ENCODE measurements at regions not wholly inside any gene's neighbourhood (a gene's known extent, or its start where the extent isn't known, plus 50 kb on each side); places are given as distances from the start of the nearest gene placed in this dataset.

DNA sequence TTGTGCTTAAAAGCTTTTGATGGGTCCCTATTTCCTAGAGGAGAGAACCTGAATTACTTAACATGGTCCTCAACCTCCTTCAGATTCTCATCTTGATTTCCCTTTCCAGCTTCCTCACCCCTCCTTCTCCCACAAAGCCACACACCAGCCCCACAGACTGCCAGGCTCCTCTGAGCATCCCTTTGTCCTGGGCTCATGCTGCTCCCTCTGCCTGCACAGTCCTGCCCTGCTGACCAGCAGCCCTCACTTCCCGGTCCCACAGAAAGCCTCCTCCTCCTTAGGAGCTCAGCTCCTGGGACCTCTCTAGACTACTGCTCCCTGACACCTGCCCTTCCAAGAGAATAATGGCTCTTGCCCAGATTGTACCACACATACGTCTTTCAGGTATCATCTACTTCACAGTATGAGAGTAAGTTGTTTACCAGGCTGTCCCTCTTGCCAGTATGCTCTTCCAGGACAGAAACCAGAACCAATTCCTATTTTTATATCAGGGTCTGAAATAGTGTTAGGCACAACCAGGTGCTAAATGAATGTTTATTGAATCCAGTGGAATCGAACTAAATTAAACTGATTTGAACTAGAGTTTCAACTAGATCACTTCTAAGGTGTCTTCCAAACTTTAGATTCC is 373.4 kb downstream of the LMX1A start:
- DNase-seq = peak; percentile 5
- Mint-ChIP-seq H3K36me3 (ENCODE audit: low read depth) (no peaks in the 10 kb centered on the region), H3K4me3 (no peak overlapping the region), H3K9me3 (no peaks in the 10 kb centered on the region), H3K27me3 (ENCODE audit: low read depth, poor library complexity) (peaks cover 4% of the 10 kb centered on the region), H3K27ac (no peak overlapping the region), H3K4me1 (peaks cover 22% of the 10 kb centered on the region)
- TF ChIP-seq, protein P1, sequence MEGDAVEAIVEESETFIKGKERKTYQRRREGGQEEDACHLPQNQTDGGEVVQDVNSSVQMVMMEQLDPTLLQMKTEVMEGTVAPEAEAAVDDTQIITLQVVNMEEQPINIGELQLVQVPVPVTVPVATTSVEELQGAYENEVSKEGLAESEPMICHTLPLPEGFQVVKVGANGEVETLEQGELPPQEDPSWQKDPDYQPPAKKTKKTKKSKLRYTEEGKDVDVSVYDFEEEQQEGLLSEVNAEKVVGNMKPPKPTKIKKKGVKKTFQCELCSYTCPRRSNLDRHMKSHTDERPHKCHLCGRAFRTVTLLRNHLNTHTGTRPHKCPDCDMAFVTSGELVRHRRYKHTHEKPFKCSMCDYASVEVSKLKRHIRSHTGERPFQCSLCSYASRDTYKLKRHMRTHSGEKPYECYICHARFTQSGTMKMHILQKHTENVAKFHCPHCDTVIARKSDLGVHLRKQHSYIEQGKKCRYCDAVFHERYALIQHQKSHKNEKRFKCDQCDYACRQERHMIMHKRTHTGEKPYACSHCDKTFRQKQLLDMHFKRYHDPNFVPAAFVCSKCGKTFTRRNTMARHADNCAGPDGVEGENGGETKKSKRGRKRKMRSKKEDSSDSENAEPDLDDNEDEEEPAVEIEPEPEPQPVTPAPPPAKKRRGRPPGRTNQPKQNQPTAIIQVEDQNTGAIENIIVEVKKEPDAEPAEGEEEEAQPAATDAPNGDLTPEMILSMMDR (IDR thresholded peaks at IDR 0.05) = no peak

DNA sequence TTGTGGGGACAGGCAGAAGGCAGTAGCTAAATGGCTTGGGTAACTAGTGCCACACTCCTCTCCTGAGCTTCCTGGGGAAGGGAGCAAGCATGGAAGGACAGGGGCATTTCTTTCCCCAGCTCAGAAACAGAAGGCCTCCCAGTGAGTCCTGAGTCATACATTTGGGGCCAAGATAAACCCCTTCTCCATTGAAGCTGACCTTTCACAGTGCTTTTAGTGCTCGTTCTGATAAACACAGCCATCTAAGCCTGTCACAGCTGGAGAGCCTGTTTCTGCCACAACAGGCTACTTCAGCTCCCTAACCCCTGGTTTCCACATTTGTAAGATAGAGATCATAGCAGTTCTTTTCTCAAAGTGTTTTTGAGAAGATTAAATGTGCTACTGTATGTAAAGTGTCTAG is 374.0 kb downstream of the LMX1A start:
- H3K4me1 Mint-ChIP-seq = peaks cover 24% of the 10 kb centered on the region
- no peak overlapping the region for H3K4me3 Mint-ChIP-seq
- H3K9me3 Mint-ChIP-seq = no peaks in the 10 kb centered on the region
- H3K27me3 Mint-ChIP-seq (ENCODE audit: low read depth, poor library complexity) = peaks cover 4% of the 10 kb centered on the region
- H3K36me3 Mint-ChIP-seq (ENCODE audit: low read depth) = no peaks in the 10 kb centered on the region
- no peak for DNase-seq
- TF ChIP-seq, protein P1 (IDR thresholded peaks at IDR 0.05) = no peak
- H3K27ac Mint-ChIP-seq = no peak overlapping the region

DNA sequence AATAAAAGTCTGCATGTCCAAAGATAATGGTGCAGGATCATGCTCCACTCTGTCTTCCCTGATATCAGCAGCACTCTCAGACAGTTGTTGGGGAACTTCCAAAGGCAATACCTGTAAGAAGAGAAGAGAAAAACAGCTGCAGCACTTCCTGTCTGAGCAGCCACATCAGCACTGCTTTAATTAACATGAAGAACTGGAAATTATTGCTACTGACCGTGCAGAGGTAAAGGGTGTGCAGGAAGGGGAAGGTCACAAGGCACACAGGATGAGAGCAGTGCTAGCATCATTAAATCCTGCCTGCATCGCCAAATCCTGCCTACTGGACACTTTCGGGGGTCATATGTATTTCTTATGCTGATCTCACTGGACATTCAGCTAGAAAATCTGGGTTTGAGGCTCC is 379.0 kb downstream of the LMX1A start:
- Mint-ChIP-seq H3K36me3 (ENCODE audit: low read depth) (no peaks in the 10 kb centered on the region), H3K4me3 (no peak overlapping the region), H3K4me1 (peaks cover 7% of the 10 kb centered on the region), H3K27ac (no peak overlapping the region), H3K27me3 (ENCODE audit: low read depth, poor library complexity) (no peaks in the 10 kb centered on the region), H3K9me3 (no peaks in the 10 kb centered on the region)
- DNase-seq = no peak
- TF ChIP-seq, protein P1 (IDR thresholded peaks at IDR 0.05) = no peak

DNA sequence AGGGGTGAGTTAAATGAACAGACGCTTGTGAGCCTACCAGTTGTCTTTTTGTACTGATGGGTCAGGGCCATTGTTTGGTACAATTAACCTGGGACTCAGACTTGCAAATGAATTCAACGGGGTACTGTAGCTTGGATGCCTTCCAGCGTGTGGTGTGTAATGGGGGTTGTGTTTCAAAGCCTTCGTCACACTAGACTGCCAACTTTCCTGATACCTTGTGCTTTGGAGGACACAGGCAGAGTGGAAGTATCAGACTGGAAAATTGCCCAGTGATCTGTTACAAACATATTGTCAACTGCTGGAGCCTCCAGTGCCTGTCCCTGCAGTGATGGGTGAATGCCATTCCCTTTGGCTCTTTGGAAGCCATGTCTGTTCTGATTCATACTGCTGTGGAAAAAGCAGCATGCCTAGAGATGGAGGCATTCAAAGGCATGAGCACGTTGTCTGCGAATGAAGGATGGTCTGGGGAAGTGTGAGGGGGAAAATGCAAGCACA is 384.5 kb downstream of the LMX1A start:
- peaks cover 8% of the 10 kb centered on the region for H3K27me3 Mint-ChIP-seq (ENCODE audit: low read depth, poor library complexity)
- no peaks in the 10 kb centered on the region for H3K9me3 Mint-ChIP-seq
- no peak overlapping the region for H3K27ac Mint-ChIP-seq
- H3K4me1 Mint-ChIP-seq = peaks cover 15% of the 10 kb centered on the region
- H3K4me3 Mint-ChIP-seq = no peak overlapping the region
- TF ChIP-seq, protein P1 (IDR thresholded peaks at IDR 0.05) = no peak
- H3K36me3 Mint-ChIP-seq (ENCODE audit: low read depth) = no peaks in the 10 kb centered on the region
- DNase-seq = no peak

DNA sequence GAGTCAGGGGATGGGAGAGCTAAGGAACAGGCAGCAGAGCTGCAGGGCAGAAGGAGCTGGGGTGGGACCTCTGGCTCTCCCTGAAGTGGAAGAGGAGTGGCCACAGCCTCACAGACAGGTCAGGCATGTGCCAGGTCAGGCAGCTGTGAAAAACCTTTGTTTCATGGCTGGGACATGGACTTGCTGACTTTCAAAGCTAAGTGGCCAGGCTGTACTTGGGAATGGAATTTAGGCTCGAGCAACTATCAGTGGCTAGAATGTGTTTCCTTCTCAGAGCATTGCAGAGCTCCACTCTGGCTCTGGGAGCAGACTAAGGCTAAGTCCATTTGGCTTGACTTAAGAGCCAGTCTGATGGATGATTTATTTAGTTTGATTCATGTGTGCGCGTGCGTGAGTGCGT is 385.1 kb downstream of the LMX1A start:
- Mint-ChIP-seq H3K9me3 (no peaks in the 10 kb centered on the region), H3K27me3 (ENCODE audit: low read depth, poor library complexity) (peaks cover 8% of the 10 kb centered on the region), H3K27ac (no peak overlapping the region), H3K4me3 (no peak overlapping the region), H3K4me1 (peaks cover 15% of the 10 kb centered on the region), H3K36me3 (ENCODE audit: low read depth) (no peaks in the 10 kb centered on the region)
- TF ChIP-seq, protein P1 (IDR thresholded peaks at IDR 0.05) = no peak
- DNase-seq = no peak

DNA sequence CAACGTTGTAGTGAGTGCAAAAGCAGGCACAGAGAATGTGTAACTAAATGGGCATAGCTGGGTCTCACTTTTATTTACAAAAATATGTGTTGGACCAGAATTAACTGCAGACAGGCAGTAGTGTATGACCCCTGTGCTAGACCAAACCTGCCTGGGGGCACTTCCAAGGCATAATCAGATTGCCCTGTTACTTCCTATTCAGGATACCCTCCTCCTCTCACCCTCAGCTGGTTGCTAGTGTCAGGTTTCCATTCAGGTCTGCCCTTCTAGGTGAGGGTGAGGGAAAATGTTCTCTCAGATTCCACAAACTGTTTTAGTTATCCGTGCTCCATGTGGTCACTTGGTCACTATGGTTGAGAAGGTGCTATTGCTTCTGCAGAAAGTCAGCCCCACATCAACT is 387.3 kb downstream of the LMX1A start:
- Mint-ChIP-seq H3K27ac (no peak overlapping the region), H3K27me3 (ENCODE audit: low read depth, poor library complexity) (peaks cover 11% of the 10 kb centered on the region), H3K4me1 (peaks cover 15% of the 10 kb centered on the region), H3K4me3 (no peak overlapping the region), H3K36me3 (ENCODE audit: low read depth) (no peaks in the 10 kb centered on the region), H3K9me3 (no peaks in the 10 kb centered on the region)
- no peak for DNase-seq
- TF ChIP-seq, protein P1 (IDR thresholded peaks at IDR 0.05) = no peak
